Epithelial cell of esophagus (primary cell): ENCODE measurements at regions not wholly inside any gene's neighbourhood (a gene's known extent, or its start where the extent isn't known, plus 50 kb on each side); places are given as distances from the start of the nearest gene placed in this dataset.

Experiments
- DNase-seq: peaks from one replicate; pipeline ENCODE4 v3.0.0; 2010; ENCODE audit warnings: low read depth
- H3K4me3 ChIP-seq: 2 replicates; pipeline ENCODE4 v1.5.1; 2011; ENCODE audit warnings: mild to moderate bottlenecking, low read length, control low read depth
- TF ChIP-seq, protein P1 (sequence below): IDR thresholded peaks from 2 replicates; pipeline ENCODE4 v1.5.1; 2011; ENCODE audit warnings: low read depth, mild to moderate bottlenecking, low read length, control low read depth, inconsistent platforms; ENCODE audit not compliant: insufficient read depth; ENCODE audit errors: missing control alignments

DNA sequence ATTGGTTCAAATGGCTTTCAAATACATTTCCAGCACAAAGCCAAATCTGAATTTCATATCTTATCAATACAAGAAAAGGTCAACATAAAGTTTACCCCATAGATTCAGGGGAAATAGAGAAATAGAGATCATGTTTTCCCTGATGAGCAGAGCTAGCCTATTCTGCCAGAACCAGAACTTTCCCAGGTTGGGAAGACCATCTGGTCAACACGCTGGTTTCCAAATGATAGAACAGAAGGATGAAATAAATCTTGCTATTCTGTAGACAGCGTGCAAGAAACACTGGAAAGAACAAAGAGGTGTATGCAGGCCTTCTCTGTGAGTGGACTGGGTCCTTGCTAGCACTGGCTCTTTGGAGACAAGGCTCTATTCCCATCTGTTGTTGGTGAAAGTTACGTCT lies 350.6 kb downstream of the NDFIP2 start:
- DNase-seq = no peak
- H3K4me3 ChIP-seq = no peak overlapping the region
- TF ChIP-seq, protein P1, sequence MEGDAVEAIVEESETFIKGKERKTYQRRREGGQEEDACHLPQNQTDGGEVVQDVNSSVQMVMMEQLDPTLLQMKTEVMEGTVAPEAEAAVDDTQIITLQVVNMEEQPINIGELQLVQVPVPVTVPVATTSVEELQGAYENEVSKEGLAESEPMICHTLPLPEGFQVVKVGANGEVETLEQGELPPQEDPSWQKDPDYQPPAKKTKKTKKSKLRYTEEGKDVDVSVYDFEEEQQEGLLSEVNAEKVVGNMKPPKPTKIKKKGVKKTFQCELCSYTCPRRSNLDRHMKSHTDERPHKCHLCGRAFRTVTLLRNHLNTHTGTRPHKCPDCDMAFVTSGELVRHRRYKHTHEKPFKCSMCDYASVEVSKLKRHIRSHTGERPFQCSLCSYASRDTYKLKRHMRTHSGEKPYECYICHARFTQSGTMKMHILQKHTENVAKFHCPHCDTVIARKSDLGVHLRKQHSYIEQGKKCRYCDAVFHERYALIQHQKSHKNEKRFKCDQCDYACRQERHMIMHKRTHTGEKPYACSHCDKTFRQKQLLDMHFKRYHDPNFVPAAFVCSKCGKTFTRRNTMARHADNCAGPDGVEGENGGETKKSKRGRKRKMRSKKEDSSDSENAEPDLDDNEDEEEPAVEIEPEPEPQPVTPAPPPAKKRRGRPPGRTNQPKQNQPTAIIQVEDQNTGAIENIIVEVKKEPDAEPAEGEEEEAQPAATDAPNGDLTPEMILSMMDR = no peak

DNA sequence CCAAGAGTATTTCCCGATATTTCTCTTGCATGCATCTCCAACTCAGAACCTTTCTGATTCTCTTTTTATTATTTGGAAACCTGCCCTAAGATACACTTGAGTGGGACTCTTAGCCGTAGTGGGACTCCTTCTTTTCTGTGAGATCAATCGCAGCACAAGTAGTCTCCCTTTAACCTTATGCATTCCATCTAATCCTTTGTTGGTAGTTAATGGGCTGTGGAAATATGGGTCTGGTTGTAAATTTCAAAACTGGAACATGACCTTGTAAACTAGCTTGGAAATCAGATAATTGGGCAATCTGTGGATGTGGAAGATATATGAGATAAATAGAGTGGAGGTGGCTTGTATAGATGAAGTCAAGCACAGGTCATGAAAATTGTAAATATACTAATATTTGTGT lies 350.0 kb downstream of the NDFIP2 start:
- DNase-seq = no peak
- no peak overlapping the region for H3K4me3 ChIP-seq
- TF ChIP-seq, protein P1 = no peak

GRCh38 chr13:79830426-79830825 lies 349.5 kb downstream of the NDFIP2 start:
- TF ChIP-seq, protein P1 = no peak
- DNase-seq = no peak
- H3K4me3 ChIP-seq = no peak overlapping the region

GRCh38 chr13:79829880-79830279 lies 348.9 kb downstream of the NDFIP2 start:
- TF ChIP-seq, protein P1 = no peak
- H3K4me3 ChIP-seq = no peak overlapping the region

GRCh38 chr13:79825959-79826358 lies 345.0 kb downstream of the NDFIP2 start:
- TF ChIP-seq, protein P1 = no peak
- DNase-seq = no peak

More at GRCh38 chr13:79829880-79830279, 348.9 kb downstream of the NDFIP2 start:
- DNase-seq = no peak

DNA sequence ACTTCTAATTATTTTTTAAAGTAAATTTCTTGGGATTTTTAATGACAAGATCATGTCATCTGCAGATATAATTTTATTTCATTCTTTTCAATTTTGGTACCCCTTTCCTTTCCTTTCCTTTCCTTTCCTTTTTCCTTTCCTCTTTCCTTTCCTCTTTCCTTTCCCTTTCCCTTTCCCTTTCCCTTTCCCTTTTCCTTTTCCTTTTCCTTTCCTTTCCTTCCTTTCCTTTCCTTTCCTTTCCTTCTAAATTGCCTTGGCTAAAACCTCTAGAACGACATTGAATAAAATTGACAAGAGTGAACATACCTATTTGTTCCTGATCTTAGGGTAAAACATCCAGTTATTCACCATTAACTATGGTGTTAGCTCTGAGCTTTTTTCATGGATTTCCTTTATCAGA lies 334.1 kb downstream of the NDFIP2 start:
- TF ChIP-seq, protein P1 = no peak
- DNase-seq = no peak
- no peak overlapping the region for H3K4me3 ChIP-seq

More at GRCh38 chr13:79825959-79826358, 345.0 kb downstream of the NDFIP2 start:
- H3K4me3 ChIP-seq = no peak overlapping the region

DNA sequence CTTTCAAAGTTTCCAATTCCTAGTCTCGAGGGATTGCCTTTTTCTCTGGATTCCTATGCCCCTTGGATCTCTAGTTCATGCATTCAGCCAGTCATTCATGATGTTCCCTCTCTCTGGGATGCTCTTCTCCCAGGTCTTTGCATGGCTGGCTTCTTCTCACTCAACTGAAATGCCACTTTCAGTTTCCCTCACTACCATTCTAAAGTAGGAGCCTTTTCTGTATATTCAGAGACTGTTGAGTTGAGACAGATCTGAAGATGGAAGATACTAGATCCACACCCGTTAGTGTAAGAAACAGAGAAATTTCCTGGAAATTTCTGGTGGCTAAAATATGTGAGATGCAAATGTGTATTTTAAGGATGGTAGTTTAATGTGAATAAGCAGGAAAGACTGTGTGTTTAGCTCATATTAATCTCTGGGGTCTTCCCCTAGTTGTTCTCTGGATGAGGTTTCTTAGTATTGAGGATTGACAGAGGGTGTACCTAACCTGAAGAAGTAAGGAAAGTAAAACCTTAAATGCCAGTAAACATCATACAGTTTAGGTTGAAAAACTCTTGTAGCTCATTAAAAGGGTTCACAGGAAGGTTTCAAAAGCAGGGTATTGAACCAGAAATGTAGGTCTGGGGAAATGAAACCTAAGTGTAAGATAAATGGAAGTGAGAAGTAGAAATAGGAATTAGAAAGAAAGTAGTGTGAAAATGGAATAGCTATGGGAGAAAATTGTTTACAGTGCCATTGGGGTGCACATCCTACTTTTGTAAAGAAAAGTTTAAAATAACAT lies 331.3 kb downstream of the NDFIP2 start:
- DNase-seq = no peak
- no peak overlapping the region for H3K4me3 ChIP-seq
- TF ChIP-seq, protein P1 = no peak
